D341Med (cell line): ENCODE measurements at regions not wholly inside any gene's neighbourhood (a gene's known extent, or its start where the extent isn't known, plus 50 kb on each side); places are given as distances from the start of the nearest gene placed in this dataset.

Source experiments
- DNase-seq: peaks from one replicate; pipeline ENCODE4 v3.0.0; 2012; ENCODE audit warnings: low spot score

GRCh38 chr20:50313827-50314677 lies 123.4 kb downstream of the CEBPB start:
- DNase-seq: no peak

DNA sequence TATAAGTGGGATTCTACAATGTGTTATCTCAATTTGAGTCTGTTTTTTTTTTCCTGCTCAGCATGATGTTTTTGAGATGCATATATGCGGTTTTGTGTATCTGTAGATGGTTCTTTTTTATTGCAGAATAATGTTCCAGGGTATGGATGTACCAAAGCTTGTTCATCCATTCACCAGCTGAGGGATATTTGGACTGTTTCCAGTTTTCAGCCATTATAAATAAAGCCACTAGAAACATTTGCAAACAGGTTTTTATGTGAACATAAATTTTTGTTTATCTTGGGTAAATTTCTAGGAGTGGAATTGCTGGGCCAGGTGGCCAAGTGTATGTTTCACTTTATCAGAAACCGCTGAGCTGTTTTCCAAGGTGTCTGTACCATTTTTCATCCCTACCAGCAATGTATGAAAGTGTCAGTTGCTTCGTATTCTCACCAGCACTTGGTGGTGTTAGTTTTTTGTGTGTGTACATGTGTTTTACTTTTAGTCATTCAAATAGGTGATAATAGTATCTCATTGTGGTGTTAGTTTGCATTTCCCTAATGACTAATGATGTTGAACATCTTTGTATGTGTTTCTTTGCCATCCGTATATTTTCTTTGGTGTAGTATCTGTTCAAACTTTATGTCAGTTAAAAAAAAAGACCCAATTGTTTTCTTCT lies 124.2 kb downstream of the CEBPB start:
- DNase-seq: no peak

DNA sequence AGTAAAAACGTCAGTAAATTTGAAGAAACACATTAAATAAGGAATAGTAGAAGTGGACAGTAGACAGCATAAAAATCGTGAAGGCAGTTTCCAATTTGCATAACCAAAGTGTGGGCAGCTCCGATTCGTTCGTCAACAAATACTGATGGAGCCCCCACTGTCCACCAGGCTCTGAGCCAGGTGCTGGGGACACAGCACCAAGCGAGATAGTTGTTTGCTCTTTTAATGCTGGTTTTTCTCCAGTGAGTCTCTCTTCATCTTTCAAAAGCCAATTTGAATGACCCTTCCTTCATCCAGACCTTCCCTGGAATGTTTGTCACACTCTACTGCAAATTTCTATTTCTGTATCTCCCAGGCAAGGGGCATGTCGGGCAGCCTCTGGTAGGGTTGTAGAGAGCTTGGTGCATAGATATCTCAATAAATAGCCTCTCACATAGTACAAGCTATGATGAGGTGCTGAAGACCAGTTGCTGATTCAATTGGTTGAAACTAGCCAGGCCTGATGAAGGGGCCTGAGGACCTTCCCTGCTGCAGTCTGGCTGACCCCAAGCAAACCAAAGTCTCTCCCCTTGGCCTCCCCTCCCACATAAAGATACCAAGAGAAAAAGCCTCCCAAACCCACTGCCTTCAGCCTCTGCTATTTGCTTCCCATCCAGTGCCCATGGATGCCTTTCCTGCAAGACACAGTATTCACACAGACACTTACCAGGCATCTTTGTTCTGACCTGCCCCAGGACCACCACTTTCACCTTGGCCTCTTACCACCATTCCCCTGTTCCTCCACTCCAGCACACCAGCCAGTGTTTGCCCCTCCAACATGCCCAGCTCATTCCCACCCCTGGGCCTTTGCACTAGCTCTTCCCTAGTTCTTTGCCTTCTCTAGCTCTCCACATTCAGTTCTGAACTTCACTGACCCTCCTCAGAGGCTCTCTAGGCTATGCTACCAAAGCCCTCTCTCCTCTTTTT lies 125.2 kb downstream of the CEBPB start:
- DNase-seq: no peak

- DNase-seq: no peak
Measured at GRCh38 chr20:50317116-50317515, 126.5 kb downstream of the CEBPB start.

GRCh38 chr20:50317609-50318008 lies 127.0 kb downstream of the CEBPB start:
- DNase-seq: no peak

GRCh38 chr20:50318710-50319109 lies 128.1 kb downstream of the CEBPB start:
- no peak for DNase-seq

- DNase-seq: no peak
Measured at GRCh38 chr20:50320005-50320900, 129.6 kb downstream of the CEBPB start.

- DNase-seq: no peak
Measured at GRCh38 chr20:50320901-50321796, 130.5 kb downstream of the CEBPB start.

DNA sequence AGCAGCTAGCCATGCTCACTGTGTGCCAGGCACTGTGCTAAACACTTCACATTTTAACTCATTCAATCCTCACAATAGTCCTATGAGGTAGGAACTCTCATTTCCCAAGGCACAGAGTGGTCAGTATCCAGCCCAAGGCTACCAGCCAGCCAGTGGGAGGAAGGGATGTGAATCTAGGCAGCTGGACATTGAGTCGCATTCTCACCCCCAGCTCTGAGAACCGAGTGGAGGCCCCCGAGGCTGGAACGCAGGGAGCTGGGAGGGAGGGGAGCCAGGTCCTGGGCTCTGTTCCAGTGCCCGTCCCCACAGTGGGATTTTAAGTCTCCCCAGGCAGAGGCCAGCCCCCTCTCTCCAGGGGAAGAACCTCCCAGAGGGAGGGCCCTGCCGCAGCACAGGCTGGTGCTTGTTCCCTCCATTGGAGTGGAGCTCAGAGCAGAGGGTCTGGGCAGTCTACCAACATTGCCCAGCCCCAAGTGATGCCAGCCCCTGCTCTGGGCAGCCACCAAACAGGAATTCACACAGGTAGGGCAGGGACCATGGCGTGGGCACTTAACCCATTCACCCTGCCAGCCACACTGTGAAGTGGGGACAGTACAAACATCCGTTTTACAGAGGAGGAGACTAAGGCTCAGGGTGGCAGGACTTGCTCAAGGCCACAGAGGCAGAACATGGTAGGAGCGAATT lies 131.3 kb downstream of the CEBPB start:
- DNase-seq: no peak

- DNase-seq: no peak
Measured at GRCh38 chr20:50322703-50323131, 132.1 kb downstream of the CEBPB start.

DNA sequence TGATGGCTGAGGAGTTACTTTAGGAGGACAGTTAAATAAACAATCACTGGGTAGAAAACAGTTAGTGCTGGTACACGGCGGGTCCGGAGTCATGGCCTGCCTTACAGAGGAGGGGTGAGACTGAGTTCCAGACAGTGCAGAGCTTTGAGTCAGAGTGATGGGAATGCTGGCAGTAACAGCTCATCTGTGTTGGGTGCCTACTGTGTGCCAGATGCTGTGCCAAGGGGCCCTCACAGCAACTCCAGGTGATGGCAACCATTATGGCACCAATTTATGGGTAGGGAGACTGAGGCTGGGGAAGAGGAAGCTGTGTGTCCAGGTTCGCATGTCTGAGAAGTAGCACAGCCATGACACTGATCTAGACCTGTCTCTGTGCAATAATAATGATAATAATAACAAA lies 132.6 kb downstream of the CEBPB start:
- no peak for DNase-seq

DNA sequence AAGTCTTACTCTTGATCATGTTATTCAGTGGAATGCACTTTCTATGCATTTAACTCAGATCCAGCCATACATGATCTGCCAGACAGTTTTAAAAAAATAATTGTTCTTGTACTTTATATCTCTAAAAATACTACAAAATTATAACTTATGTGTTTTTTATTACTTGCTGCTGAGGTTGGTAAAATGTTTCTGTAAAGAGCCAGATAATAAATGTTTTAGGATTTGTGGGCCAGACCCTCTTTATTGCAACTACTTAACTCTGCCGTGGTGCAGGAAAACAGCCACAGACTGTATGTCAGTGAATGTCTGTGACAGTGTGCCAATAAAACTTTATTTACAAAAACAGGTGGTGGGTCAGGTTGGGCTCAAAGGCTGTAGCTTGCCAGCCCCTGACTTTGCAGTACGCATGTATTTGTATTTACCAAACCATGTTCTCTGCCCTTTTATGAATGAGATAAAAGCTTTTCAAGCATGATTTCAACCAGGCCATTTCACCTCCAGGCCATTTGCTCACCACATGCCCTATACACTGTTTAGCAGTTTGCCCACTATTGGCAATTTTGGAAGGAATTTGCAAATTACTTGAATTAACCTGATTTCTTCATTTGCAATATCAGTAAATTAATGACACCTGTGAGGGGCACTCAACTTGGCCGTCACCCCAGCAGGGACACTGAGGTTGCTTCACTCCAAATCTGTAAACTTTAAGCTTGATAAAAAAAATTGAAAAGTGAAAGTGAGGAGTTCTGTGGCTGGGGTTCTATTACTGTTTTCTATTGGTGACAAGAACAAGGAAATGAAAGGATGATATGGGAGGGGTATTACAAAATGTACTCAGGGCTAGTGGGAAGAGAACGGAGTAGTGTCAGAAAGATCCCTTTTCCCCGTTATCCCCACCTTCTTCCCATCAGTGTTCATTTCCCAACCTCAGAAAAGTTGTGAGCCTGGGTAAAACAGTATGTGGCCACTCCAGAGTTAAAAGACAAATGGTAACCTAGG lies 133.4 kb downstream of the CEBPB start:
- no peak for DNase-seq

GRCh38 chr20:50325215-50325614 lies 134.6 kb downstream of the CEBPB start:
- no peak for DNase-seq

DNA sequence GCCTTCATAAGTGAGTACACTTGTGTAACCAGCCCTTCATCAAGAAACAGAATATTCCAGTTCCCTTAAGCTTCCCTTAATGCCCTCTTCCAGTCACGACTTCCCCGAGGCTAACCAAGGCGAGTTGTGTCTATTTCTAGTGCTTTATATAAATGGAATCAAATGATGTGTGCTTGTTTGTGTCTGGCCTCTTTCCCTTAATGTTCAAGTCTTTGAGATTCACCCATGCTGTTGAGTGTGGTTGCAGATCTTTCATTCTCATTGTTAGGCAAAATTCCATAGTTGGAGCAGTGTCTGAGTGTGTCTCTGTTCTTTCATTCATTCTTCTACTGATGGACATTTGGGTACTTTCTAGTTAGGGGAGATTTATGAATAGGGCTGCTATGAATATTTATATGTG lies 135.0 kb downstream of the CEBPB start:
- DNase-seq: no peak

DNA sequence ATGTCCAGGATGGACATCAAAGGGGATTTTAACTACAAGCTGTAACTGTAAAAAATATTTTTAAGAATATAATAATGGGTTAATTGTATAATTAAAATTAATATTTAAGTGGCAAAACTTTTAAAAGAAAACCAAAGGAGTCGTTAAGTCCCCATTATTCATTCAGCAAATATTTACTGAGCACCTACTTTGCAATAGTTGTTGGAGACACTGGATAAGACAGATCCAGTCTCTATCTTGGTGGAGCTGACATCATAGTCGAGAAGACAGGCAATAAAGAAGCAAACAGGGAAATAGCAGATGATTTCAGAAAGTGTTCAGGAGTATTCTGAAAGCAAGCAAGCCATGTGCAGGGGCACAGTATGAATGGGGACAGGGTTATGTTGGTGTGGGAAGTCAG lies 137.0 kb downstream of the CEBPB start:
- DNase-seq: no peak

DNA sequence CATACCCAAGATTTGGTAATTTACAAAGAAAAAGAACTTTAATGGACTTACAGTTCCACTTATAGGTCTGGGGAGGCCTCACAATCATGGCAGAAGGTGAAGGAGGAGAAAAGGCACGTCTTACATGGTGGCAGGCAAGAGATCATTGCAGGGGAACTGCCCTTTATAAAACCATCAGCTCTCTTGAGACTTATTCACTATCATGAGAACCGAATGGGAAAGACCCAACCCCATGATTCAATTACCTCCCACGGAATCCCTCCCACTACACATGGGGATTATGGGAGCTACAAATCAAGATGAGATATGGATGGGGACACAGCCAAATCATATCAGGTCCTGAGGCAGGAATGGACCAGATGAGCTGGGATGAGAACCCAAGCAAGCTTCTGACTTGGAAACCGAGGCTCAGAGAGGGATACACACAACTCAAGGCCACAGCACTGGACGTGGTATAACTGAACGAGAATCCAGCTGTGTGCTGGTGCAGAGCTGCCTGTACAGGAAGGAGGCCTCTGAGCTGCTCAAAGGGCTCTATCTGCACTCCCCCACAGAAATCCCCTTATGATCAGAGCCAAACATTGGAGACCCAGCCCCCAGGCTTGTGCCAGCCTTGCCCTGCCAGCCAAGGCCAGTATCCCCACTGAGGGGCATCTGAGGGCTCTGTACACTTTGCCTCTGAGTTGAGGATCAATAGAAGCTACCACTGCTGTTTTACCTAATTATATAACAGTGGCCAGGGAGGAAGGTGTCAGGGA lies 137.8 kb downstream of the CEBPB start:
- no peak for DNase-seq

DNA sequence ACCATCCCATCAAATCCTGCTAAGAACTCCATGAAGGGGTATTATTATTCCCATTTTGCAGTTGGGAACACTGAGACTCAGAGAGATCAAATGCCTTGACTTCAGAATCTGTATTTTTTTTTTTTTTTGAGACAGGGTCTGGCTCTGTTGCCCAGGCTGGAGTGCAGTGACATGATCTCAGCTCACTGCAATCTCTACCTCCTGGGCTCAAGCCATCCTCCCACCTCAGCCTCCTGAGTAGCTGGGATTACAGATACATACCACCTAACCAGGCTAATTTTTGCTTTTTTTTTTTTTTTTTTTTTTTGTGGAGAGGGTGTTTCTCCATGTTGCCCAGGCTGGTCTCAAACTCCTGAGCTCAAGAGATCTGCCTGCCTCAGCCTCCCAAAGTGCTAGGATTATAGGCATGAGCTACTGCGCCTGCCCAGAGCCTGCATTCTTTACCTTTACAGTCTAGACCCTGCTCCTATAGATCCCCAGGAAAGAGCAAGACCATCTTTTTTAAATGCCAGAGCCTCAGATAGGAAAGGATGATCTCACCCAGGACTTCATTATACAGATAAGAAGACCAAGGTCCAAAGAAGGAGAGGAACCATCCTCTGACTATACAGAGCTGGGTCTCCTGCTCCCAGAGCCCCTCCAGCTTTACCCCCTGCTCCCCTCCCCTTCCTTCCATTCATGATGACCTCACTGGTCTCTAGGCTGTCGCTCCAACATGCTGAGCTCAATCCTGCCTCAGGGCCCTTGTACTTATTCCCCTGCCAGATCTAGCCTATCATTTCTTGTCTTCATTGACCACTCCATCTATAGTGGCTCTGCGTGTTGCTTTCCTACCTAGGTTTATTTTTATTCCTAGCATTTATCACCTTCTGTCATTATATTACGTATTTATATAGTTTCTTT lies 138.6 kb downstream of the CEBPB start:
- no peak for DNase-seq
